ENCODE measurements at regions not wholly inside any gene's neighbourhood (a gene's known extent, or its start where the extent isn't known, plus 50 kb on each side); places are given as distances from the start of the nearest gene placed in this dataset.

DNA sequence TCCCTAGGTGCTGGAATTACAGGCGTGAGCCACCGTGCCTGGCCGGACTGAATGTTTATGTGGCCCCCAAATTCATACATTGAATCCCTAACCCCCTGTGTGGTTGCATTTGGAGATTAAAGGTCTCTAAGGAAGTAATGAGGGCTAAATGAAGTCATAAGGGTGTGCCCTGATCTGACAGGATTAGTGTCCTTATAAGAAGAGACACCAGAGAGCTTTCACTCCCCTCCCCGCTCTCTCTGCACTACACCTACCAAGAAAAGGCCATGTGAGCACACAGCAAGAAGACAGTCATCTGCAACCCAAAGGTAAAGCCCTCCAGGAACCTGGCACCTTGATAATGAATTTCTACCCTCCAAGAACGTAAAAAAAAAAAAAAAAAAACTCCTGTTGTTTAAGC lies 212.1 kb upstream of the CAND1 start:
- TF ChIP-seq POLR2A (IDR thresholded peaks at IDR 0.05): no peak
- TF ChIP-seq, protein P1, sequence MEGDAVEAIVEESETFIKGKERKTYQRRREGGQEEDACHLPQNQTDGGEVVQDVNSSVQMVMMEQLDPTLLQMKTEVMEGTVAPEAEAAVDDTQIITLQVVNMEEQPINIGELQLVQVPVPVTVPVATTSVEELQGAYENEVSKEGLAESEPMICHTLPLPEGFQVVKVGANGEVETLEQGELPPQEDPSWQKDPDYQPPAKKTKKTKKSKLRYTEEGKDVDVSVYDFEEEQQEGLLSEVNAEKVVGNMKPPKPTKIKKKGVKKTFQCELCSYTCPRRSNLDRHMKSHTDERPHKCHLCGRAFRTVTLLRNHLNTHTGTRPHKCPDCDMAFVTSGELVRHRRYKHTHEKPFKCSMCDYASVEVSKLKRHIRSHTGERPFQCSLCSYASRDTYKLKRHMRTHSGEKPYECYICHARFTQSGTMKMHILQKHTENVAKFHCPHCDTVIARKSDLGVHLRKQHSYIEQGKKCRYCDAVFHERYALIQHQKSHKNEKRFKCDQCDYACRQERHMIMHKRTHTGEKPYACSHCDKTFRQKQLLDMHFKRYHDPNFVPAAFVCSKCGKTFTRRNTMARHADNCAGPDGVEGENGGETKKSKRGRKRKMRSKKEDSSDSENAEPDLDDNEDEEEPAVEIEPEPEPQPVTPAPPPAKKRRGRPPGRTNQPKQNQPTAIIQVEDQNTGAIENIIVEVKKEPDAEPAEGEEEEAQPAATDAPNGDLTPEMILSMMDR (IDR thresholded peaks at IDR 0.05): no peak

All from vagina (tissue), 2 donors.